Upper lobe of left lung (tissue), 6 donors: ENCODE measurements at regions not wholly inside any gene's neighbourhood (a gene's known extent, or its start where the extent isn't known, plus 50 kb on each side); places are given as distances from the start of the nearest gene placed in this dataset.

ENCODE experiments used
- ATAC-seq, 2 donors: fragments of 200-7000 bp; cut with Tn5 transposase; one replicate each; pipeline ENCODE4 v1.9.1; 2022; ENCODE audit warnings: mild to moderate bottlenecking in 2 of 2, moderate library complexity in 2 of 2; ENCODE audit not compliant: low FRiP score in 2 of 2
- DNase-seq, 2 donors: peaks; one replicate each; pipeline ENCODE4 v3.0.0-alpha.2; 2019 to 2020
- H3K27ac ChIP-seq, 4 donors: fragments of 200-600 bp; sonication (generic); one replicate each; pipeline ENCODE4 v1.5.1; 2016 to 2019
- H3K27me3 ChIP-seq, 4 donors: fragments of 200-600 bp; sonication (generic); one replicate each; pipeline ENCODE4 v1.5.1; 2017 to 2019
- H3K36me3 ChIP-seq, 4 donors: fragments of 200-600 bp; sonication (generic); one replicate each; pipeline ENCODE4 v1.5.1; 2016 to 2019
- H3K4me1 ChIP-seq, 4 donors: fragments of 200-600 bp; sonication (generic); one replicate each; pipeline ENCODE4 v1.5.1; 2018 to 2019
- H3K4me3 ChIP-seq, 4 donors: fragments of 200-600 bp; sonication (generic); one replicate each; pipeline ENCODE4 v1.5.1; 2017 to 2019; ENCODE audit warnings: mild to moderate bottlenecking in 2 of 4, moderate library complexity in 1 of 4
- H3K9me3 ChIP-seq, 4 donors: fragments of 200-600 bp; sonication (generic); one replicate each; pipeline ENCODE4 v1.5.1; 2018 to 2019
- CTCF ChIP-seq, 6 experiments: fragments of 450-650 bp in 4 of 6; fragments of 200-600 bp in 2 of 6; sonication (generic) in 2 of 6; IDR thresholded peaks; one replicate each; pipeline ENCODE4 v1.5.1; 2016 to 2019; ENCODE audit warnings: antibody characterized with exemption in 6 of 6
- EP300 ChIP-seq, 4 donors: sonication (generic); formaldehyde crosslinking; IDR thresholded peaks; one replicate each; pipeline ENCODE4 v1.5.1; 2017; ENCODE audit warnings: antibody characterized with exemption in 4 of 4, control low read depth in 2 of 4
- POLR2A ChIP-seq, 4 donors: fragments of 450-650 bp; IDR thresholded peaks; one replicate each; pipeline ENCODE4 v1.5.1; 2016 to 2017; ENCODE audit warnings: antibody characterized with exemption in 4 of 4, mild to moderate bottlenecking in 2 of 4
- POLR2AphosphoS5 ChIP-seq, 2 donors: sonication (generic); formaldehyde crosslinking; IDR thresholded peaks; one replicate each; pipeline ENCODE4 v1.5.1; 2017; ENCODE audit warnings: antibody characterized with exemption in 2 of 2
- WGBS, 2 donors: methylation state at CpG; one replicate each; pipeline ENCODE4 v1.1.5; 2017 to 2018; 5-methylcytosine and 5-hydroxymethylcytosine counted together
- donor health status: DM: no; HTN: no; CAD: no; lungs with moderate emphysema.
- donor health status: DM: no; HTN: yes; CAD: no; lungs with severe emphysema.

DNA sequence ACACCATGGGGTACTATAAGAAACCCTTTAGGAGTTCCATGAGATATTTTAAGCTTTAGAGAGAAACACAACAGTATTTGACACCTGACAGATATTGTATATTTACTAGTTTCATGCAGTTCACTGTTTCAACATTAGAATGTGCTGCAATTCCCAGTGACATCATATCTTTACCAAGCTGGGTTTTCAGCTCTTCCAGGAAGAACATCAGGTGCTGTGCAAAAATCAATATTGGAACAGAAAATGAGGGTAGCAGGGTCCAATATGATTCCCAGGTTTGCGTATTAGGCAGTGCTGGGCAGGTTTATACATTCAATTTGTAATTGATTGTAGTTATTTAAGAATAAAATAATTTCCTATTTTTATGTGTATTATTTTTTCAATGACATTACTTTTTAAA is 500.0 kb upstream of the EPHA7 start:
- H3K9me3 ChIP-seq, result no peaks in the 10 kb centered on the region

DNA sequence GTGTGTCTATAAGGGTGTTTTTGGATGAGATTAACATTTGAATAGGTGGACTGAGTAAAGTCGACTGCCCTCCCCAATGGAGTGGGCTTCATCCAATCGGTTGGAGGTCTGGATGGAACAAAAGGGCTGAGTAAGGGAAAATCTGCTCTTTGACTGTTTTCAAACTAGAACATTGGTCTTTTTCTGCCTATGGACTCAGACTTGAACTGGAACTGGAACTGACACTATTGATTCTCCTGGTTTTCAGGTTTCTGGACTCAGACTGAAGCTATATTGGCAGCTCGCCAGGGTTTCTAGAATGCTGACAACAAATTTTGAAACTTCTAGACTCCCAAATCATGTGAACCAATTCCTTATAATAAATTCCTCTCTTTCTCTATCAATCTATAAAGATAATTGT is 498.9 kb upstream of the EPHA7 start:
- TF ChIP-seq CTCF (IDR thresholded peaks at IDR 0.05) (no peak), POLR2A (IDR thresholded peaks at IDR 0.05) (no peak), EP300 (IDR thresholded peaks at IDR 0.05) (no peak), POLR2AphosphoS5 (IDR thresholded peaks at IDR 0.05) (no peak)
- no peak for DNase-seq
- H3K9me3 ChIP-seq, result no peaks in the 10 kb centered on the region
- H3K4me3 ChIP-seq, result no peak overlapping the region
- 86 to 97% methylated on average over 3 of the region's 3 CpGs for WGBS, 2 donors
- H3K27me3 ChIP-seq, result no peaks in the 10 kb centered on the region
- no peak overlapping the region for H3K27ac ChIP-seq
- no peak for ATAC-seq
- H3K36me3 ChIP-seq, result no peaks in the 10 kb centered on the region
- no peaks in the 10 kb centered on the region for H3K4me1 ChIP-seq

More for the DNA sequence above, 500.0 kb upstream of the EPHA7 start:
- no peaks in the 10 kb centered on the region for H3K27me3 ChIP-seq
- H3K4me3 ChIP-seq, result no peak overlapping the region
- H3K4me1 ChIP-seq, result no peaks in the 10 kb centered on the region
- no peak for DNase-seq
- no peak overlapping the region for H3K27ac ChIP-seq
- H3K36me3 ChIP-seq, result no peaks in the 10 kb centered on the region
- no peak for ATAC-seq
- TF ChIP-seq CTCF (IDR thresholded peaks at IDR 0.05), result no peak
- no peak for TF ChIP-seq POLR2A (IDR thresholded peaks at IDR 0.05)
- TF ChIP-seq POLR2AphosphoS5 (IDR thresholded peaks at IDR 0.05), result no peak
- TF ChIP-seq EP300 (IDR thresholded peaks at IDR 0.05), result no peak
- 91 to 93% methylated on average over 1 of the region's 1 CpG for WGBS, 2 donors

- ATAC-seq (no peak), DNase-seq (no peak)
- 61 to 81% methylated on average over 1 of the region's 1 CpG for WGBS, 2 donors
- no peak overlapping the region for H3K4me3 ChIP-seq
- H3K36me3 ChIP-seq, result no peaks in the 10 kb centered on the region
- H3K4me1 ChIP-seq, result no peaks in the 10 kb centered on the region
- no peaks in the 10 kb centered on the region for H3K9me3 ChIP-seq
- H3K27ac ChIP-seq, result no peak overlapping the region
- no peaks in the 10 kb centered on the region for H3K27me3 ChIP-seq
- TF ChIP-seq CTCF (IDR thresholded peaks at IDR 0.05) (no peak), POLR2AphosphoS5 (IDR thresholded peaks at IDR 0.05) (no peak), EP300 (IDR thresholded peaks at IDR 0.05) (no peak), POLR2A (IDR thresholded peaks at IDR 0.05) (no peak)
These were observed 497.9 kb upstream of the EPHA7 start for GRCh38 chr6:93917216-93917615.

GRCh38 chr6:93916716-93917115 is 497.4 kb upstream of the EPHA7 start:
- Histone ChIP-seq H3K36me3 (no peaks in the 10 kb centered on the region), H3K4me3 (no peak overlapping the region), H3K9me3 (no peaks in the 10 kb centered on the region), H3K27ac (no peak overlapping the region), H3K4me1 (no peaks in the 10 kb centered on the region), H3K27me3 (no peaks in the 10 kb centered on the region)
- ATAC-seq (no peak), DNase-seq (no peak)
- no peak for TF ChIP-seq POLR2A (IDR thresholded peaks at IDR 0.05)
- no peak for TF ChIP-seq POLR2AphosphoS5 (IDR thresholded peaks at IDR 0.05)
- no peak for TF ChIP-seq EP300 (IDR thresholded peaks at IDR 0.05)
- TF ChIP-seq CTCF (IDR thresholded peaks at IDR 0.05), result no peak
- 29 to 45% methylated on average over 1 of the region's 1 CpG for WGBS, 2 donors

DNA sequence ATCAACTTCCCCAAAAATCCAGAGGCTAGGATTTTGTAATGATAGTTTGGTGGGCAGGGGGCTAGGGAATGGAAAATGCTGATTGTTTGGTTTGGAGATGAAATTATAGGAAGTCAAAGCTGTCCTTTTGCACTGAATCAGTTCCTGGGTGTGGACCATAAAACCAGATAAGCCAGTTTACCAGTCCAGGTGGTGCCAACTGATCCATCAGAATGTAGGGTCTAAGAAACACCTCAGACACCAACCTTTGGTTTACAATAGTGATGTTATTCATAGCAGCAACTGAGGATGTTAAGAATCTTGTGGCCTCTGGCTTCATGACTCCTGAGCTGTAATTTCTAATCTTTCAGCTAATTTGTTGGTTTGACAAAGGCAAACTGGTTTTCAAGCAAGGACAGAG is 496.6 kb upstream of the EPHA7 start:
- DNase-seq, result no peak
- Histone ChIP-seq H3K4me1 (no peaks in the 10 kb centered on the region), H3K36me3 (no peaks in the 10 kb centered on the region), H3K4me3 (no peak overlapping the region), H3K9me3 (no peaks in the 10 kb centered on the region), H3K27ac (no peak overlapping the region), H3K27me3 (no peaks in the 10 kb centered on the region)
- no peak for TF ChIP-seq POLR2AphosphoS5 (IDR thresholded peaks at IDR 0.05)
- no peak for TF ChIP-seq EP300 (IDR thresholded peaks at IDR 0.05)
- no peak for TF ChIP-seq CTCF (IDR thresholded peaks at IDR 0.05)
- TF ChIP-seq POLR2A (IDR thresholded peaks at IDR 0.05), result no peak
- ATAC-seq, result no peak
